KG1 (cell line): ENCODE measurements at regions not wholly inside any gene's neighbourhood (a gene's known extent, or its start where the extent isn't known, plus 50 kb on each side); places are given as distances from the start of the nearest gene placed in this dataset.

ENCODE experiments used
- DNase-seq: peaks from one replicate; lab custom pipeline; 2025; lab: John Stamatoyannopoulos, UW

DNA sequence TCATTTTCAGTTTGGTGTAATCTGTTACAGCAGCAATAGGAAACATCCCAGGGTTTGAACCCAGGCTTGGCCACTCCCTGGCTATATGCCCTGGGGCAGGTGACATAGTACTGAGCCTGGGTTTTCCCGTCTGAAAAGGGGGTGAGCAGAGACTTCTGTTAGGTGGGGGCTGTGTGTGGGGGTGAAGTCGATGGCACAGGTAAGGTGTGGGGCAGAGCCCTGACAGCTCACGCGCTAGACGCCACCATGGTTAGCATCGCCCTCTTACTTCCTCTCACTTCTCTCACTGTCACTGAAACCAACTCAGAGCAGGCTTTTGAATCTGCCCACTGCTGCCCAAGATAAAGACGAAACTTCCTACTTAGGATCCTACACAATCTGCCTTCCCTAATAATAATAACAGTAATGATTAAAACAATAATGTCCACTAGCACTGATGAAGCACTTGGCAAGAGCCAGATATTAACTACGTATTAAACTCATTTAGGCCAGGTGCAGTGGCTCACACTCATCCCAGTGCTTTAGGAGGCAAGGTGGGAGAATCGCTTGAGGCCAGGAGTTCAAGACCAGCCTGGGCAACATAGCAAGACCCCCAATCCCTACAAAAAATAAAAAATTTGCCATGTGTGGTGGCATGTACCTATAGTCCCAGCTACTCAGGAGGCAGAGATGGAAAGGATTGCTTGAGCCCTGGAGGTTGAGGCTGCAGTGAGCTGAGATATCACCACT, 117.9 kb upstream of the PTPN1 start:
- no peak for DNase-seq

GRCh38 chr20:50393242-50393641, 116.9 kb upstream of the PTPN1 start:
- DNase-seq: no peak

DNA sequence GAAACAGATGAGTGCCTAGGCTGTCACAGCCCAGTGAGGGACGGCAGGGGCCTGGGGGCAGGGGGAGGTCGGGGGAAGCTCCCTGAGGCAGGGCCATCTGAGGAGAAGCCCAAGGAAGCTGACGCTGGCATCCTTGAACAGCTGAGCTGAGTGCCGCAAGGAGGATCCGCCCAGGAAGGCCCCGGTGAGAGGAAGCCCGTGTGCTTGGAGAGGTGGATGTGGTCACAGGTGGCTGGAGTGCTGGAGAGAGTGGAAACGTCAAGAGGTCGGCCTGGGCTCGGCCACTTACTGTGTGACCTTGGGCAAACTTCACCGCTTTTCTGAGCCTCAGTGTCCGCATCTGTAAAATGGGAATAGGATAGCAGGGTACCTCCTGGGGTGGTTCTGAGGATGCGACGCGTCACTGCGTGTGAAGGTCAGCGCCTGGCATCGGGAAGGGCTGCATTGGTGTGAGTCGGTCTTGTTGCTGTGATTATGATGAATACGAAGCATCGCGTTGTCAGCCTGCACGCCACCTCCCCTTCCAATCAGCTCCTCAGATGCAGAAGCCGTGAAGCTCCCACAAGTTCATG, 116.1 kb upstream of the PTPN1 start:
- no peak for DNase-seq

DNA sequence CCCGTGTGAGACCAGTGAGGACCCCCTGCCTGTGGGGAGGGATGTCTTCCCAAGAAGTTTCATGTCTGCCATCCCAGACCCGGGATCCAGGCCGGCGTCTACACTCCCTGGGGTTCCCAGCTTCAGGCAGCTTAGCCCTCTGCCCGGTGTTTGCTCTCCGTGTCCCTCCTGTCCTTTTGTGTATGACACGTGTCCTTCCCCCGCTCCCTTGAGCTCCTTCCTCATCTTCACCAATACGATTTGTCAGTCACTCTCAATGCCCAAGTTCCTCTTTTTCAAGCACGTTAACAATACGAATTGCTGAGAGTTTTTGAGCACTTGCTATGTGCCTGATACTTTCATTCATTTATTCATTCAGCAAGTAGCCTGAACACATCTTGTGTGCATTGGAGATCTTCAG, 115.6 kb upstream of the PTPN1 start:
- DNase-seq: peak; percentile 50

DNA sequence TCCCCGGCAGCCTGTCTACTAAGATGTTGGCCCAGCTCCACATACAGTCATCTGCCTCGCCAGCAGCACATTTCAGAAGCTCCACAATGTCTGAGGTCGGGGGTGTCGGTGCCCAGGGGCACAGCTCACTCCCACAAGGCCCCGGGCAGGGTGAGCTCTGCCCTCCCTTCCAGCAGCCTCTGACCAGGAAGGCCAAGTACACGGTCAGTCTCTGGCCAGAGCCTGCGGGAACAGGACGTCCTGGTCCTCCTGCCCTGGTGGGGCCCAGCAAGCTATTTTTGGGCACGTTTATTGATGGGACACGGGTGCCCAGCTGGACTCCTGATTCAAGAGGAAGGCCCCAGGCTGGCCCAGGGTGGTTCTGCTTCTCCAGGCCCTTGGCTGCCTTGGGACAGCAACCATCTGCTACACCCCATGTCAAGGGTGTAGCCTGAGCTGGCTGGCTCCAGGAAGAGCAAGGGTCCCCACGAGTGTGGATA, 114.9 kb upstream of the PTPN1 start:
- no peak for DNase-seq

- no peak for DNase-seq
Measured at GRCh38 chr20:50395914-50396488, 114.2 kb upstream of the PTPN1 start.

- no peak for DNase-seq
Measured at GRCh38 chr20:50396623-50397022, 113.6 kb upstream of the PTPN1 start.

DNA sequence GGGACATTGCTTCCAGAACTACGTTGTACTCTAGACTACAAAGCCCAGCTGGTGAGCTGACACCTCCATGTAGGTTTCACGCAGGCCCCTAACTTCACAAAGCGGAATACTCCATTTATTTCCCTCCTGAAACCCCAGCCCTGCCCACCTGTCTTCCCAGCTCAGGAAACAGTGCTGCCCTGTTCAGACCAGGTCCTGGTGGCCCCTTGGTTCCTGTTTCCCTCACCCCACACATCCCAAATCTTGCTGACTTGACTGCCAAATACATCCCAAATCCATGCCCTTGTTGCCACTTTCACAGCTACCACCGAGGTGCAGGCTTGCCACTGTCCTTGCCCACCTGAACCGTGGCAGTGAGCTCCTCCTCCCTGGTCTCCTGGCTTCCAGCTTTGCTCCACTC, 113.1 kb upstream of the PTPN1 start:
- no peak for DNase-seq

DNA sequence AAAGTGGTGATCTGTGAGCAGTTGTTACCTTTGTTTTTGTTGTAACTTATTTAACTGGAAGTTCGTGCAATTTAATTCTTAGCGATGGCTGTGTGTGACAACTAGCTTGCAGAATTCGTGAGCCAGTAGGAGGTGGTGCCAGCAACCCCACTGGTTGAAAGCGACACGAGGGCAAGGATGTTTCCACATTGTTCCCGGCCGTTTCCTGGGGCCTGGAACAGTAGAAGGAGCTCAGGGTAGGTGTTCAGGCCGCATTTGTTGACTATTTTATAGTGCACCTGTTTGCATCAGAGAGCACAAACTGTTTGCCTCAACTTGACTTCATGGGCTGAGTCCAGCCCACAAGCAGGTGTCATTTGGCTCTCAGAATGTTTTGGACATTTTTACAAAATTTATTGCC, 112.1 kb upstream of the PTPN1 start:
- no peak for DNase-seq

- no peak for DNase-seq
Measured at GRCh38 chr20:50398471-50398820, 111.7 kb upstream of the PTPN1 start.

DNA sequence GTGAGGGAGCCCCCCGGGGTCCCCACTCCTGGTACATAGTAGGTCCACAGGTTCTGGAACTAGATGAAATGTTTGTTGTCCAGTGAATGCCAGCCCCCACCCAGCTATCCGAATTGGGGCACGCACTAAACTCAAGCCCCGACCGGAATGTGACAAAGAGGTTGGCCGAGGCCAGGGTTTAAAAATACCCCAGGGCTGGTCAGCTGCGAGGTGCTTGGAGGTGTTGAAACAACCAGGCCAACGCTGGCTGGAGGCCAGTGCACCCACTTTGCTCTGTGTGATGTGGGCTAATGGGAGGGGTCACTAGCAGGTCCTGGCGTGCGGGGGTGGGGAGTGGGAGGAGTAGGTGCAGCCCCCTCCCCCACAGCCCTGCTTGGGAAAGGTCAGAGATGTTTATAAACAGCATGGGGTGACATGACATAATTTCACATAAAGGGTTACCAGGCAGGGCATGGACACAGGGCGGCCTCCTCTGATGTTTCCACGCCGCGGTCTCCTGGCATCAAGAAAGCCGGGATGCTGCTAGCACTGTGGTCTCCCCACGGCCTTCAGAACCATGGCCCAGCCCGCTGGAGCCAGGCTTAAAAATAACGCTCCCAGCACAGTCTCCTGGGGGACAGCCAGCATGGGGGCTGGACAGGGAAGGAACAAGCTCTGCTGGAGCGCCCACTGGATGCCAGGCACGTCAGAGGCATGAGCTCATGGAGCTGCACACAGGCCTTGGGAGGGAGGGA, 111.2 kb upstream of the PTPN1 start:
- DNase-seq: no peak

DNA sequence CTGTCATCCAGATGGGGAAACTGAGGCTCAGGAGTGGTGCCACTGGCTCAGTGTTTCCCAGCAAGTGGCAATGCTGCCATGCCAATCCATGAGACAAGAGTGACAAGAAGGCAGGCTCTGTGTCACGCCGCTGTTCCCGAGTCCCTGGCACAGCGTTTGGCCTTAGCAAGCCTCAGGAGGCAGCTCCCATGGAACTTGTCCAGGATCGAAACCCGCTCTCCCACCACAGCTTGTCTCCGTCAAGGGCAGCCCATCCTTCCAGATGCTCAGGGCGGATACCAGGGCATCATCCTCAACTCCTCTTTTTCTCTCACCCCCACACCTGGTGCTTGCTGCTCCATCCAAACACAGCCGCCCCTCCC, 110.6 kb upstream of the PTPN1 start:
- DNase-seq: no peak

DNA sequence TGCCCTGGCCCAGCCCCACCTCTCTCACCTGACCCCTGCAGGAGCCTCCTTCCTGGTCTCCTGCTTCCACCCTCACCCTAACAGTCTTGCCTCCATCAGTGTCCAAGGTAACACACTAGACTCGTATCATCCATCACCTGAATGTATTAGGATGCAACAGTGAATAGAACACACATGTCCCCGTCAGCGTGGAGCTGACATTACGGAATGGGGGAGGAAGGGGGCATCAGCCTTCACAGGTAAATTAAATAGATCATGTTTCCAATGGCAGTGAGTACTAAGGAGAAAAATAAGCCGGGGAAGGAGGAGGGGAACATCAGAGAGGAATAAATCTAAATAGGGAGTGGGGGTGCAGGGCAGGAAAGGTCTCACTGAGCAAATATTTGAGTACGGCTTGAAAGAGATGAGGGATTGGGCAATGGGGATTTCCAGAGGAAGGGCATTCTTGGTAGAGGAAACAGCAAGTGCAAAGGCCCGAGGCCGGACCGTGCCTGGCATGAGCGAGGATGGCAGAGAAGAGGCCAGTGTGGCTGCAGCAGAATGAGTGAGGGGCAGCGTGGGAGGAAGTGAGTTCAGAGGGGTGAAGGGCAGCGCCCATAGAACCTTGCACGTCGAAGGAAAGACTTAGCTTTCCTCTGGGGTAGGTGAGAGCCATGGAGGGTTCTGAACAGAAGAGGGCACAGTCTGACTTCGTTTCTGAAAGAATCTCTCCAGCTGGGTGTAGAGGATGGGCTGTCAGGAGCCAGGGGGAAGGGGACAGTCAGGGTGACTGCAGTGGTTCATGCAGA, 110.1 kb upstream of the PTPN1 start:
- no peak for DNase-seq

DNA sequence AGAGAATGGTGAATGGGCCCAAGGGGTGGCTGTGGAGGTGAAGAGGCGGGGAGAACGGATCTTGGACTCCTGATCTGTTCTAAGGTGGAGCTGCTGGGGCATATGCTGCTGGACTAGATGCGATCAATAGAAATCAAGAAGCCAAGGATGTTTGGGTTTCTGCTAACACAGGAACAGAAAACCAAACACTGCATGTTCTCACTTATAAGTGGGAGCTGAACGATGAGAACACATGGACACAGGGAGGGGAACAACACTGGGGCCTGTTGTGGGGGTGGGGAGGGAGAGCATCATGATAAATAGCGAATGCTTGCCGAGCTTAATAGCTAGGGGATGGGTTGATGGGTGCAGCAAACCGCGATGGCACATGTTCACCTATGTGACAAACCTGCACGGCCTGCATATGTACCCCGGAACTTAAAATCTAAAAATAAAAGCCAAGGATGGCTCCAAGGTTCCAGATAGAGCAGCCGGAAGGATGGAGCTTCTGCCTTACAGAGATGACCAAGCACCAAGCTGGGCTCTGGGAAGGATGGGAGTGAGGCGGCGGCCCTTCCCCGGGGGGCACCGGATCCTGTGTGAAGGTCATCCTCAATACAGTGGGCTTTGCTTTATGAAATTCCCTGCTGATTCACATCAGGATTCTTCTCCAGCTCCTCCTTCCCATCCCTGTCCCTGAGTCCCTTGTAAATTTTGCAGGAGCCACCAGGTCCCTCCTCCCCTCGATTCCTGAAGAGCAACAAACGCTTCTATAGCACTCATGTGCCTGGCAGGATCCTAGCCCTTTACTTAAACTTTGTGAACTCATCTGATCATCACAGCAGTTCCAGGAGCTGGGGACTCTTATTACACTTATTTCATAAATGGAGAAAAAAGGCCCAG, 109.2 kb upstream of the PTPN1 start:
- DNase-seq: no peak

DNA sequence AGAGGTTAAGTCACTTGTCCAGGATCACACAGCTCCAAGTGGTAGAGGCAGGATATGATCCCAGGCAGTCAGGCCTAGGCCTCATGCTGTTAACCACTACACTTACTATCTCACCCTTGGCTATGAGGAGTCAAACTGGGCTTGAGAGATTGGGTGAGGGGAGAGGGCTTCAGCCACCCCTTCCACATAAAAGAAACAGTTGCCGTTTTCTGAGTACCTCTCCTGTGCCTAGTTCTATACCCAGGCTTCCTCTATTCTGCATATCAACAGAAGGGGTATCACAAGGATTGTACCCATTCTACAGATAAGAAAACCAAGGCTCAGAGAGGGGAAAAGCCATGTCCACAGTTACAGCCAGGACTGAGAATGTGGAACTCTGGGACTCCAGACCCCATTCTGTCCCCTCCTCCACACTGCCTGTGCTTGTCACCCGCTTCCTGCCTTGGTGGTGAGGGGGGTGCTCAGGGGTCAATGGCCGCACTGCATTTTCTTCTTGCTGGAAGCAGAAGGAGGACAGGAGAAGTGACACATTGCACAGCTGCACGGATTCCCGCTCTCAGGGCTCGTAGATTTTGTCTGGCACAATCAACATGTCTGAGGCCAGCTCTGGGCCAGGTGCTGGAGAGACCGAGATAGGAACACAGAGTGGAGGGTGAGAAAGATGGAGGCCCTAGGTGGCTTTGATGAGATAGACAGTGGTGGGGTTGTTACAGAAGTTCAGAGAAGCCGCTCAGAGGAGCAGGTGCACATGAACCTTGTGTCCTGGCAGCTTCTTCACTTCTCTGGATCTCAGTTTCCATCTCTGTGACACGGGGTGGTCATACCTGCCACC, 108.4 kb upstream of the PTPN1 start:
- no peak for DNase-seq

DNA sequence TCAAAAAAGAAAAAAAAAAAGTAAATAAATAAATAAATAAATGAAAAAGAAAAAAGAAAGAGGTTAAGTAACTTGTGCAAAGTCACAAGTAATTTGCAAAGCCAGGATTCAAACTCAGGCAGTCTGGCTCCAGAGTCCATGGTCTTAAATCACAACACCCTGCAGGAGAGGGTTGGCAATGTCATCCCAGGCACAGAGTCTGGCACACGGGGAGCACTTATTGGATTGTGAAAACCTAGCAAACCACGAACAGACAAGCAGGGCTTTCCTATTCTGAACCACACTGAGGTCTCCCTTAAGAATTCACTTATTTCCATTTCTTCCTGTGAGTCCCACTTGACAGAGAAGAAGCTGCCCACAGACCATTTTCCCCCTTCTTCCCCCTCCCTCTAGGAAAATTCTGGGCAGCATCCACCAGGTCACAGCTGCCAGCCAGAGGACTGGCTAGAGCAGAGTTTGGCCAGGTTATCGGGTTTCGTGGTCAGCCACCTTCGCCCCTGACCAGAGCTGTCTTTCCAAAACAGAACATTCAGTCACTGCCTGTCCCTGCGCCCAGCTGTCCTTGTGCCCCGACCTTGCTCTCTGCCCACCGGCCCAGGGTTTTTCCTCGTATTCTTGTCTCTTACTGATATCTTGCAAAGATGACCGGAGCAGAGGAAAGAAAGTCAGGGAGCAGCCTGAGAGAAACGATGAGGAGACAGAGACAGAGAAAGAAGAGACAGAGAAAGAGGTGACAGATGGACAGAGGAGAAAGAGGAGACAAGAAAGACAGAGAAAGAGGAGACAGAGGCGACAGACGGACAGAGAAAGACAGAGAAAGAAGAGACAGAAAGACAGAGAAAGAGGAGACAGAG, 106.4 kb upstream of the PTPN1 start:
- DNase-seq: no peak

GRCh38 chr20:50404419-50405234, 105.6 kb upstream of the PTPN1 start:
- DNase-seq: no peak

- DNase-seq: no peak
Measured at GRCh38 chr20:50405235-50405914, 104.8 kb upstream of the PTPN1 start.
